Uterus (tissue), 3 donors: ENCODE measurements at regions not wholly inside any gene's neighbourhood (a gene's known extent, or its start where the extent isn't known, plus 50 kb on each side); places are given as distances from the start of the nearest gene placed in this dataset.

Source experiments
- DNase-seq, 2 donors: peaks; one replicate each; pipeline ENCODE4 v3.0.0-alpha.2; 2019 to 2020
- H3K27ac ChIP-seq, 2 donors: fragments of 200-600 bp; sonication (generic); 1 replicate in 1 of 2; 2 replicates in 1 of 2; pipeline ENCODE4 v1.5.1; 2016 to 2018
- H3K27me3 ChIP-seq, 2 donors: fragments of 200-600 bp; sonication (generic); one replicate each; pipeline ENCODE4 v1.5.1; 2018 to 2019; ENCODE audit warnings: control low read depth in 1 of 2
- H3K36me3 ChIP-seq, 2 donors: fragments of 200-600 bp; sonication (generic); one replicate each; pipeline ENCODE4 v1.5.1; 2019; ENCODE audit warnings: control low read depth in 1 of 2
- H3K4me1 ChIP-seq, 2 donors: fragments of 200-600 bp; sonication (generic); one replicate each; pipeline ENCODE4 v1.5.1; 2018 to 2019; ENCODE audit warnings: control low read depth in 1 of 2
- H3K4me3 ChIP-seq, 2 donors: fragments of 200-600 bp; sonication (generic); 1 replicate in 1 of 2; 2 replicates in 1 of 2; pipeline ENCODE4 v1.5.1; 2018 to 2019; ENCODE audit warnings: mild to moderate bottlenecking in 1 of 2
- H3K9me3 ChIP-seq, 2 donors: fragments of 200-600 bp; sonication (generic); one replicate each; pipeline ENCODE4 v1.5.1; 2019; ENCODE audit warnings: control low read depth in 1 of 2
- POLR2A ChIP-seq, 2 donors: fragments of 450-650 bp; IDR thresholded peaks; one replicate each; pipeline ENCODE4 v1.6.1; 2016; ENCODE audit warnings: antibody characterized with exemption in 2 of 2, mild to moderate bottlenecking in 1 of 2, moderate library complexity in 1 of 2
- intact Hi-C: fragments of 100-400 bp; cut with DNase I; formaldehyde crosslinking; loops from one replicate; pipeline ENCODE4 v1.15.1; 2023; ENCODE audit warnings: low total_unique reads
- TF ChIP-seq, protein P1 (sequence below), 4 experiments: fragments of 200-600 bp in 2 of 4; fragments of 450-650 bp in 2 of 4; sonication (generic) in 2 of 4; IDR thresholded peaks; one replicate each; pipeline ENCODE4 v1.5.1; 2016 to 2019; ENCODE audit warnings: antibody characterized with exemption in 4 of 4, mild to moderate bottlenecking in 2 of 4, moderate library complexity in 1 of 4
- donor health status: DM: yes; HTN: yes; CAD: no.

GRCh38 chr1:239170828-239171227, 215.5 kb upstream of the CHRM3 start:
- no peak for DNase-seq
- TF ChIP-seq POLR2A (IDR thresholded peaks at IDR 0.05), result no peak
- TF ChIP-seq, protein P1, sequence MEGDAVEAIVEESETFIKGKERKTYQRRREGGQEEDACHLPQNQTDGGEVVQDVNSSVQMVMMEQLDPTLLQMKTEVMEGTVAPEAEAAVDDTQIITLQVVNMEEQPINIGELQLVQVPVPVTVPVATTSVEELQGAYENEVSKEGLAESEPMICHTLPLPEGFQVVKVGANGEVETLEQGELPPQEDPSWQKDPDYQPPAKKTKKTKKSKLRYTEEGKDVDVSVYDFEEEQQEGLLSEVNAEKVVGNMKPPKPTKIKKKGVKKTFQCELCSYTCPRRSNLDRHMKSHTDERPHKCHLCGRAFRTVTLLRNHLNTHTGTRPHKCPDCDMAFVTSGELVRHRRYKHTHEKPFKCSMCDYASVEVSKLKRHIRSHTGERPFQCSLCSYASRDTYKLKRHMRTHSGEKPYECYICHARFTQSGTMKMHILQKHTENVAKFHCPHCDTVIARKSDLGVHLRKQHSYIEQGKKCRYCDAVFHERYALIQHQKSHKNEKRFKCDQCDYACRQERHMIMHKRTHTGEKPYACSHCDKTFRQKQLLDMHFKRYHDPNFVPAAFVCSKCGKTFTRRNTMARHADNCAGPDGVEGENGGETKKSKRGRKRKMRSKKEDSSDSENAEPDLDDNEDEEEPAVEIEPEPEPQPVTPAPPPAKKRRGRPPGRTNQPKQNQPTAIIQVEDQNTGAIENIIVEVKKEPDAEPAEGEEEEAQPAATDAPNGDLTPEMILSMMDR (IDR thresholded peaks at IDR 0.05), result no peak
- no peaks in the 10 kb centered on the region for H3K27me3 ChIP-seq
- no peaks in the 10 kb centered on the region for H3K36me3 ChIP-seq
- H3K4me3 ChIP-seq, result no peak overlapping the region
- H3K4me1 ChIP-seq, result no peaks in the 10 kb centered on the region
- H3K27ac ChIP-seq, result no peak overlapping the region
- no peaks in the 10 kb centered on the region for H3K9me3 ChIP-seq
- intact Hi-C loops, result no loop called here

DNA sequence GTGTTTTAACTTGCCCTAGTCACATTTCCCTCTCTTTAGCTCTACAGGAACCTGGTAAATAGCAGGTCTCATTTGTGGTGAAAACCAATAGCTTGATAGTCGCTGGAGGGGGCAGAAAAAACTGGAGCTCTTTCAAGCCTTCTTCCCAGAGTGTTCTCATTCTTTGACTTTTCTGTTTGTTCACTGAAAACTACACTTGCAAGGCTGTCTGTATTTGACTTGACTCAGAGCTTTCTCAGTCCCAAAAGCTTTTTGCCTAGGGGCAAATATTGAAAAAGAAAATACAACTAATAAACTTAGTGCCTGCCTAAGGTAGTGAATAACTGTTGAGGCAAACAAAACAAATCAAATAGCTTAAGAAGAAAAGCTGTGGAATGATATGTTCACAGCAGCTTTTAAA, 217.1 kb upstream of the CHRM3 start:
- no peaks in the 10 kb centered on the region for H3K9me3 ChIP-seq
- H3K36me3 ChIP-seq, result no peaks in the 10 kb centered on the region
- TF ChIP-seq POLR2A (IDR thresholded peaks at IDR 0.05), result no peak
- TF ChIP-seq, protein P1 (IDR thresholded peaks at IDR 0.05), result no peak
- no peak overlapping the region for H3K27ac ChIP-seq
- no peaks in the 10 kb centered on the region for H3K4me1 ChIP-seq
- no peak for DNase-seq
- intact Hi-C loops, result no loop called here
- H3K27me3 ChIP-seq, result no peaks in the 10 kb centered on the region
- H3K4me3 ChIP-seq, result no peak overlapping the region

DNA sequence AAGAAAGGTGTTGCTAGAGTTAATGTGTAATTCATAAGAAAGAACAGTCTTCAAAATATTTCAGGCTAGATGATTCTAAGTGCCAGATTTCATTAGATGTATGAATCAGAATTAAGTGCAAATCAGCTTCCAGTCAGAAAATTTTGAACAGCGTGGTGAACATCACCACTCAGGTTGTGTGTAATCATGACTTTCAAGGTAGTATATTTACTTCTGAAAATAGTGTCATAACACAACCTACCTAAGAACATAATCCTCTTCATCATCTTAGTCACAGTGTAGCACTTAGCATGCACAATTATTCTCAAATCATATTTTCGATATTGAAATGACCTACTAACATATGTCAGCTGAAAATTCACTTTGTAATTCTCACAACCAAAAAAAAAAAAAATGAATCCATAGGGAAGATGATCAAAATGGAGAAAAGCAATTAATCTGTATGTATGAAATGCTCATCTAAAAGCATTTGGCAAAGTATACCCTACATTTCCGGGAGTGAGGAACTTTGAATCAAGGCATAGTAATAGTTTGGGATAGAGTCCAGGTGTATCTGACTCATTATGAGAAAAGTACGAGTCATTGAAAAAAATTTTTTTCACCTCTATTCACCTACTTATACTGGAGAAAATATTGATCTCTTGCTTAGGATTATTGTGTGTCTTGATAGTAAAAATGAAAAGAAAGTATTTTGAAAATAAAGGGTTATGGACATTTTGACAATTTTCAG, 221.8 kb upstream of the CHRM3 start:
- DNase-seq, result no peak
- no peaks in the 10 kb centered on the region for H3K27me3 ChIP-seq
- TF ChIP-seq, protein P1 (IDR thresholded peaks at IDR 0.05), result no peak
- TF ChIP-seq POLR2A (IDR thresholded peaks at IDR 0.05), result no peak

DNA sequence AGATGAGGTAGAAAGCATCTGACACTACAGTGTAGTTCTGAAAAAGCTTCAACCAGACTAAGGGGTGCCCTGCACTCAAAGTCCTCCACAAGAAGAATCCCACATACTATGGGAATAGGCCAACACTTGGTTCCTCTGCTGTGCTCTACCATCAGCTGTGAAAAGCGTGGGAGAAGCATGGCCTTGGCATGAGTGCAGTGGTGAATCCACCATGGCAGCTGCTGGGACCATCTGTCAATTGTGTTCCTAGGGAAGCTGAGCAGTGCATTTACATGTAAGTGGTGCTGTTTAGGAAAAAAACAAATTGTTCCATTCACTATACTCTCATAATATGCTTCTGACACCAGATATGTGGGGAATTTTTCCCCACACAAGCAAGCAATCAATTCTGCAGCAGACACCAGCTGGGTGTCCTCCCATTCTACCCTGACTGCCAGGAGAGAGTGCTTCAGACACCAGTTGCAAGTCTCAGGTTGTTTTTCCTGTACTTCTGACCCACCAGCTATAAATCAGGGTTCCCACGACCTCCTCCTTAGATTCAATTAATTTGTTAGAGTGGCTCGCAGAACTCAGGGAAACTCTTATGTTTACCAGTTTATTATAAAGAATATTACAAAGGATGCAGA, 230.8 kb upstream of the CHRM3 start:
- Histone ChIP-seq H3K27ac (no peak overlapping the region), H3K4me1 (no peaks in the 10 kb centered on the region), H3K27me3 (no peaks in the 10 kb centered on the region), H3K9me3 (no peaks in the 10 kb centered on the region), H3K36me3 (no peaks in the 10 kb centered on the region), H3K4me3 (no peak overlapping the region)
- DNase-seq, result no peak
- intact Hi-C loops, result no loop called here
- no peak for TF ChIP-seq POLR2A (IDR thresholded peaks at IDR 0.05)
- TF ChIP-seq, protein P1 (IDR thresholded peaks at IDR 0.05), result no peak

More for the DNA sequence above, 221.8 kb upstream of the CHRM3 start:
- no peak overlapping the region for H3K27ac ChIP-seq
- intact Hi-C loops, result no loop called here
- H3K9me3 ChIP-seq, result no peaks in the 10 kb centered on the region
- no peaks in the 10 kb centered on the region for H3K4me1 ChIP-seq
- H3K4me3 ChIP-seq, result no peak overlapping the region
- no peaks in the 10 kb centered on the region for H3K36me3 ChIP-seq

DNA sequence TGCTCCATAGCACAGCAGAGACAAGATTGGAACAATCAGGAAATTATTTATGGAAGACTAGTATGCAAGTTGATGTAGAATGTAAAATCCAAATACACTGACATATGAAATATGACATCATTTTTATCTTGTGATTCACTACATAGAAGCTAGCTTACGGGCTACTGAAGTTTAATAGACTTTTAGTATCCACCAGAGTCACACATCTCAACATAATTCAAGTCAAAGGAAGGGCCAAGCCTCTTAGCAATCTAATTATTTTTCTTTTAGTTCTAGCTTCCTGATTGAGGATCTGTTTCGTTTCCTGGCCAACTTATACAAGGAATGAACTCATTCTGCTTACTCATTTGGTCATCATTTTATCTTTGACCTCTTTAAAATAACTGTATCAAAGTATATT, 234.4 kb upstream of the CHRM3 start:
- intact Hi-C loops, result no loop called here
- H3K4me1 ChIP-seq, result no peaks in the 10 kb centered on the region
- no peaks in the 10 kb centered on the region for H3K27me3 ChIP-seq
- H3K9me3 ChIP-seq, result no peaks in the 10 kb centered on the region
- DNase-seq, result no peak
- H3K27ac ChIP-seq, result no peak overlapping the region
- TF ChIP-seq, protein P1 (IDR thresholded peaks at IDR 0.05), result no peak
- TF ChIP-seq POLR2A (IDR thresholded peaks at IDR 0.05), result no peak
- no peak overlapping the region for H3K4me3 ChIP-seq
- H3K36me3 ChIP-seq, result no peaks in the 10 kb centered on the region
